ENCODE measurements at regions not wholly inside any gene's neighbourhood (a gene's known extent, or its start where the extent isn't known, plus 50 kb on each side); places are given as distances from the start of the nearest gene placed in this dataset.

GRCh38 chr6:102680413-102680812, 1286.9 kb downstream of the GRIK2 start:
- TF ChIP-seq CTCF (IDR thresholded peaks at IDR 0.05; ENCODE audit: insufficient read depth, low read length, poor library complexity, severe bottlenecking) (no peak), EZH2phosphoT487 (conservative IDR thresholded peaks at IDR 0.05; ENCODE audit: low read length) (no peak)
